Loucy (cell line): ENCODE measurements at regions not wholly inside any gene's neighbourhood (a gene's known extent, or its start where the extent isn't known, plus 50 kb on each side); places are given as distances from the start of the nearest gene placed in this dataset.

Experiments
- H2AFZ ChIP-seq: fragments of 200-600 bp; sonication (generic); 2 replicates; pipeline ENCODE4 v1.6.0; 2016; ENCODE audit warnings: antibody characterized with exemption, mild to moderate bottlenecking, low read length, moderate library complexity
- H3F3A ChIP-seq: fragments of 200-600 bp; 2 replicates; pipeline ENCODE4 v1.6.0; 2016; ENCODE audit warnings: antibody characterized with exemption, low read depth, mild to moderate bottlenecking
- H3K27me3 ChIP-seq: fragments of 200-600 bp; sonication (generic); 2 replicates; pipeline ENCODE4 v1.6.1; 2014; ENCODE audit warnings: low read length, mild to moderate bottlenecking; ENCODE audit not compliant: insufficient read depth, poor library complexity, severe bottlenecking
- H3K36me3 ChIP-seq: fragments of 200-600 bp; sonication (generic); 2 replicates; pipeline ENCODE4 v1.6.1; 2016; ENCODE audit warnings: low read length; ENCODE audit not compliant: insufficient read depth
- H3K4me1 ChIP-seq: fragments of 200-600 bp; sonication (generic); 2 replicates; pipeline ENCODE4 v1.5.1; 2014; ENCODE audit warnings: low read length, mild to moderate bottlenecking; ENCODE audit not compliant: insufficient read depth, poor library complexity, severe bottlenecking
- H3K4me2 ChIP-seq: fragments of 200-600 bp; sonication (generic); 2 replicates; pipeline ENCODE4 v1.6.0; 2014; ENCODE audit warnings: antibody characterized with exemption, low read length, low read depth, mild to moderate bottlenecking; ENCODE audit not compliant: poor library complexity, severe bottlenecking
- H3K4me3 ChIP-seq: fragments of 200-600 bp; sonication (generic); 2 replicates; pipeline ENCODE4 v1.5.1; 2014; ENCODE audit warnings: low read length, mild to moderate bottlenecking, mixed read lengths; ENCODE audit not compliant: poor library complexity, severe bottlenecking
- H3K79me2 ChIP-seq: fragments of 200-600 bp; sonication (generic); 2 replicates; pipeline ENCODE4 v1.6.1; 2014; ENCODE audit warnings: low read length; ENCODE audit not compliant: insufficient read depth
- H3K9ac ChIP-seq: fragments of 200-600 bp; sonication (generic); 2 replicates; pipeline ENCODE4 v1.6.0; 2014; ENCODE audit warnings: mild to moderate bottlenecking, low read depth, low read length, moderate library complexity; ENCODE audit not compliant: poor library complexity, severe bottlenecking
- H3K9me2 ChIP-seq: fragments of 200-600 bp; sonication (generic); replicated peaks from 2 replicates; pipeline ENCODE4 v1.6.1; 2016; ENCODE audit warnings: low read depth, low read length, mixed read lengths
- H3K9me3 ChIP-seq: fragments of 200-600 bp; sonication (generic); 2 replicates; pipeline ENCODE4 v1.6.1; 2014; ENCODE audit warnings: mild to moderate bottlenecking, antibody characterized with exemption, low read length, low read depth; ENCODE audit not compliant: insufficient read depth
- H4K20me1 ChIP-seq: fragments of 200-600 bp; sonication (generic); 2 replicates; pipeline ENCODE4 v1.6.0; 2014; ENCODE audit warnings: antibody characterized with exemption, low read length, mild to moderate bottlenecking; ENCODE audit not compliant: insufficient read depth, poor library complexity, severe bottlenecking
- CTCF ChIP-seq: fragments of 200-600 bp; sonication (generic); conservative IDR thresholded peaks from 2 replicates; pipeline ENCODE4 v1.5.1; 2014; ENCODE audit warnings: mild to moderate bottlenecking, antibody characterized with exemption, low read length
- EZH2phosphoT487 ChIP-seq: fragments of 200-600 bp; IDR thresholded peaks from 2 replicates; pipeline ENCODE4 v1.6.1; 2018; ENCODE audit warnings: antibody characterized with exemption, mild to moderate bottlenecking, moderate library complexity, borderline replicate concordance

- H3K79me2 ChIP-seq = no peaks in the 10 kb centered on the region
- H3K4me3 ChIP-seq = no peak overlapping the region
- H3K9me3 ChIP-seq = no peaks in the 10 kb centered on the region
- H4K20me1 ChIP-seq = no peaks in the 10 kb centered on the region
- no peaks in the 10 kb centered on the region for H3K36me3 ChIP-seq
- no peak overlapping the region for H3K9ac ChIP-seq
- H3K4me2 ChIP-seq = no peak overlapping the region
- H3K9me2 ChIP-seq = no peaks in the 10 kb centered on the region
- no peak for TF ChIP-seq EZH2phosphoT487
- TF ChIP-seq CTCF = no peak
- no peaks in the 10 kb centered on the region for H3K27me3 ChIP-seq
- H3K4me1 ChIP-seq = peaks cover 5% of the 10 kb centered on the region
- no peaks in the 10 kb centered on the region for H3F3A ChIP-seq
- H2AFZ ChIP-seq = no peak overlapping the region
Observed at GRCh38 chr12:92528586-92528985, 174.2 kb upstream of the PLEKHG7 start.

- TF ChIP-seq CTCF = no peak; the same call in 1 of the 2 replicates
- TF ChIP-seq EZH2phosphoT487 = no peak
- Histone ChIP-seq H3K27me3 (no peaks in the 10 kb centered on the region), H3K9me2 (no peaks in the 10 kb centered on the region), H2AFZ (no peak overlapping the region), H3K9ac (no peak overlapping the region), H3K9me3 (no peaks in the 10 kb centered on the region), H3K79me2 (no peaks in the 10 kb centered on the region), H3K4me3 (no peak overlapping the region), H3K4me1 (peaks cover under 1% of the 10 kb centered on the region), H3K36me3 (no peaks in the 10 kb centered on the region), H3K4me2 (no peak overlapping the region), H3F3A (no peaks in the 10 kb centered on the region), H4K20me1 (no peaks in the 10 kb centered on the region)
Observed at GRCh38 chr12:92528097-92528496, 174.7 kb upstream of the PLEKHG7 start.

GRCh38 chr12:92524489-92524888 is 178.3 kb upstream of the PLEKHG7 start:
- H3K79me2 ChIP-seq = no peaks in the 10 kb centered on the region
- H3K4me1 ChIP-seq = no peaks in the 10 kb centered on the region
- TF ChIP-seq CTCF (no peak), EZH2phosphoT487 (no peak)

More at GRCh38 chr12:92524489-92524888, 178.3 kb upstream of the PLEKHG7 start:
- Histone ChIP-seq H3K4me2 (no peak overlapping the region), H3K9me2 (no peaks in the 10 kb centered on the region), H2AFZ (no peak overlapping the region), H3F3A (no peaks in the 10 kb centered on the region), H3K9ac (no peak overlapping the region), H4K20me1 (no peaks in the 10 kb centered on the region), H3K9me3 (no peaks in the 10 kb centered on the region), H3K27me3 (no peaks in the 10 kb centered on the region), H3K4me3 (no peak overlapping the region), H3K36me3 (no peaks in the 10 kb centered on the region)
